ENCODE measurements at regions not wholly inside any gene's neighbourhood (a gene's known extent, or its start where the extent isn't known, plus 50 kb on each side); places are given as distances from the start of the nearest gene placed in this dataset.

DNA sequence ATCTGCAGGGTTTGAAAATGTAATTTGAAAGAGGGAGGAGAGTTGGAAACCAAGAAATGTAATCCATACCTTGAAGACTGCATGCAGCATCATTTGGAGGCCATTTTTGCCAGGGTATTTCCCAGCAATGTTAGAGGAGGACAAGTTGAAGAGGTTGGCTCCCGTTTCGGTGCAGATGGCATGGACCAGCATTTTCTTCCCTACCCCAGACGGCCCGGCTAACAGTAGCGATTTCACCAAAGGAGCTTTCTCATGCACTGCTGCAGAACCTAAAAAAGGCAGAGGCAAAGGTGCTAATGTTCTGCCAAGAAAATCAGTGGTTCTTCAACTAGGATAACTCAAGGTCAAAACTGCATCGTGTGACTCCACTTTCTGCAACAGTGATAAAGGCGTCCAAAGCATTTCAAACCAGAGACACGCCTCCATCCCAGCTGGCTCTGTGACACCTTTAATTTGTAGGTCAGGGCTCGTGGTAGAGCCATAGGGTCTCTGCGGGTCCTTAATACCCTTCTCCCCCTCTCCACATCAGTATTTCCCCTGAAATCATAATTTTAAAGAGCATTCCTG lies 99.6 kb upstream of the ASB18 start:
- no peak for DNase-seq (ENCODE audit: low read depth)
- TF ChIP-seq, protein P1, sequence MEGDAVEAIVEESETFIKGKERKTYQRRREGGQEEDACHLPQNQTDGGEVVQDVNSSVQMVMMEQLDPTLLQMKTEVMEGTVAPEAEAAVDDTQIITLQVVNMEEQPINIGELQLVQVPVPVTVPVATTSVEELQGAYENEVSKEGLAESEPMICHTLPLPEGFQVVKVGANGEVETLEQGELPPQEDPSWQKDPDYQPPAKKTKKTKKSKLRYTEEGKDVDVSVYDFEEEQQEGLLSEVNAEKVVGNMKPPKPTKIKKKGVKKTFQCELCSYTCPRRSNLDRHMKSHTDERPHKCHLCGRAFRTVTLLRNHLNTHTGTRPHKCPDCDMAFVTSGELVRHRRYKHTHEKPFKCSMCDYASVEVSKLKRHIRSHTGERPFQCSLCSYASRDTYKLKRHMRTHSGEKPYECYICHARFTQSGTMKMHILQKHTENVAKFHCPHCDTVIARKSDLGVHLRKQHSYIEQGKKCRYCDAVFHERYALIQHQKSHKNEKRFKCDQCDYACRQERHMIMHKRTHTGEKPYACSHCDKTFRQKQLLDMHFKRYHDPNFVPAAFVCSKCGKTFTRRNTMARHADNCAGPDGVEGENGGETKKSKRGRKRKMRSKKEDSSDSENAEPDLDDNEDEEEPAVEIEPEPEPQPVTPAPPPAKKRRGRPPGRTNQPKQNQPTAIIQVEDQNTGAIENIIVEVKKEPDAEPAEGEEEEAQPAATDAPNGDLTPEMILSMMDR (conservative IDR thresholded peaks at IDR 0.05; ENCODE audit: low read depth, low read length) = no peak
- H3K4me3 ChIP-seq (ENCODE audit: low read length) = no peak overlapping the region

- H3K4me3 ChIP-seq (ENCODE audit: low read length) = no peak overlapping the region
- TF ChIP-seq, protein P1 (conservative IDR thresholded peaks at IDR 0.05; ENCODE audit: low read depth, low read length) = no peak
- DNase-seq (ENCODE audit: low read depth) = no peak
Observed at GRCh38 chr2:236365258-236366048, 101.2 kb upstream of the ASB18 start.

GRCh38 chr2:236366049-236366387 lies 101.8 kb upstream of the ASB18 start:
- no peak for DNase-seq (ENCODE audit: low read depth)
- TF ChIP-seq, protein P1 (conservative IDR thresholded peaks at IDR 0.05; ENCODE audit: low read depth, low read length) = no peak
- H3K4me3 ChIP-seq (ENCODE audit: low read length) = no peak overlapping the region

DNA sequence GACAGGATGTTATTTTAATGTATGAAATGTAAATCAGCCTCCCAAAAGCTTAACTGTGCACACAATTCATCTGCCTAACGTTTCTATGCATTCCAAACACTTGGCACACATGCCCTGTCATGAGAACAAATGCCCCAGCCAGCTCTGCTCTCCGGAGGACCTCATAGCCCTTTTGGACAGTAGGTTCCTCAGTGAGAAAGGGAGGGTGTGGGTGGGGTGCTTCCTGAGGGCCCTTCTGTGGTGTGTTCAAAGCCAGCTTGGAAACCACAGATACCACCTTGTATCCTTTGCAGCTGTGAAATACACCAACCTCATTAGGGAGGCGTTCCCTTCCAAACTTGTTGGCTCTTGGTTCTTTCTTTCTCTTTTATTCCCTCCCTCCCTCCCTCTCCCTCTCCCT lies 102.2 kb upstream of the ASB18 start:
- TF ChIP-seq, protein P1 (conservative IDR thresholded peaks at IDR 0.05; ENCODE audit: low read depth, low read length) = no peak

GRCh38 chr2:236367506-236368289 lies 103.5 kb upstream of the ASB18 start:
- H3K4me3 ChIP-seq (ENCODE audit: low read length) = no peak overlapping the region
- DNase-seq (ENCODE audit: low read depth) = no peak
- TF ChIP-seq, protein P1 (conservative IDR thresholded peaks at IDR 0.05; ENCODE audit: low read depth, low read length) = no peak

More for the DNA sequence above, 102.2 kb upstream of the ASB18 start:
- no peak for DNase-seq (ENCODE audit: low read depth)
- H3K4me3 ChIP-seq (ENCODE audit: low read length) = no peak overlapping the region

DNA sequence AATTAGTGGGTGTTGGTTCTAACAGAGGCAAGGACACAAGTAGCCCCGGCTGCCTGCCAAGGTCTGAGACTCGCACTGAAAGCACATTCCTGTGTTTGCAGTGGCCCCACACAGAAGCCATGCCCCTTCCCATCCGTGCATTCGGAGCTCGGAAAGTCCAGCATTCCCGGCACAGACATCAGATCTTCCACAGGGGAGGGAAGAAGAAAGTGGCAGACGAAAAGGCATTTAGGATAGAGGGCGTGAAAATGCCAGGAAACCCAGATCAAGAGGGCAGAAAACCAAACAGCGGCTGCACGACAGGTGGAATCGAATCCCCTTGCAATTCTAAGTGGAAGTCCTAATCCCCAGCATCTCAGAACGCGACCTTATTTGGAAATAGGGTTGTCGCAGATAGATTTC lies 105.5 kb upstream of the ASB18 start:
- peak; percentile 43 for DNase-seq (ENCODE audit: low read depth)
- TF ChIP-seq, protein P1 (conservative IDR thresholded peaks at IDR 0.05; ENCODE audit: low read depth, low read length) = no peak
- peak overlapping the region; percentile 22 for H3K4me3 ChIP-seq (ENCODE audit: low read length)

Data from retinal pigment epithelial cell (primary cell).